Activated CD4-positive, CD25-positive, alpha-beta regulatory T cell treated with anti-CD3 and anti-CD28 coated beads, Interleukin-2, amount 50 U/mL, for 16 hours (primary cell): ENCODE measurements at regions not wholly inside any gene's neighbourhood (a gene's known extent, or its start where the extent isn't known, plus 50 kb on each side); places are given as distances from the start of the nearest gene placed in this dataset.
"Not testable (repeated sequence)": the region's sequence is repeated elsewhere in the genome, so short reads cannot be mapped to it uniquely, and the experiment has no call there.

Source experiments
- DNase-seq: peaks from one replicate; pipeline ENCODE4 v3.0.0-alpha.2; 2020; ENCODE audit warnings: low read depth, low spot score

DNA sequence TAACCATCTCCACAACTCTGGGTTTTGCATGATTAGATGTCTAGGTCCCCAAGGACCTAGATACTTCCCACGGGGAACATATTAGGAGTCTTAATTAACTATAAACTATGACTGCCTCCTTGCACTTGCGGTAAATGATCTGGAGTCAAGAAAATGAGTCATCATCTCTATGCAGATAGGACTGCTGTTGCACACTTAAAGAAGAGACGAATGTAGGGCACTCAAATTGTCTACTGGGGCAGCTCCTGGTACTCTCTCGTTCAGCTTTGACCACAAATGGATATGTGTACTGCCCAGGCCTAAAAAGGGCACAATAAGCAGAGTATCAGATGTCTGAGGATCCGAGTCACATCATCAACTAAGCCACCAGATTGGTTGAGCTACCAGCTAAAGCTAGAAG, 1783.4 kb upstream of the AGA start:
- no peak for DNase-seq

DNA sequence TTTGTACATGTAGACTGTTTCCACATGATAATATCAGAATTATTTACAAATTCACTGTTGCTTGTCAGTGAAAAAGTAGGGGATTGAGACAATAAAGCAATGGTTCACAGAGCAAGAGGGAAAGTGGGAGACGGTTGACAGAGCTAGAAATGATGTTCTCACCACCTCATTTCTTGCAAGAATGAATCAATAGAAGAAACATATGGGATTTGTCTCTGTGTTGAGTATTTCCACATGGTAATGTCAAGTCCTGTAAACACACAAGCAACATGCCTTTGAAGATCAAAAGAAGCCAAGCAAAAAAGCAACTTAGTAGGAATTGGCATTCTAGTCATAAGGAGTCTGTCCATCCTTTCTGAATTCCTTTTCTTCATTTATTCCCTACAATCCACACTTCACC, 1806.6 kb upstream of the AGA start:
- DNase-seq: no peak

DNA sequence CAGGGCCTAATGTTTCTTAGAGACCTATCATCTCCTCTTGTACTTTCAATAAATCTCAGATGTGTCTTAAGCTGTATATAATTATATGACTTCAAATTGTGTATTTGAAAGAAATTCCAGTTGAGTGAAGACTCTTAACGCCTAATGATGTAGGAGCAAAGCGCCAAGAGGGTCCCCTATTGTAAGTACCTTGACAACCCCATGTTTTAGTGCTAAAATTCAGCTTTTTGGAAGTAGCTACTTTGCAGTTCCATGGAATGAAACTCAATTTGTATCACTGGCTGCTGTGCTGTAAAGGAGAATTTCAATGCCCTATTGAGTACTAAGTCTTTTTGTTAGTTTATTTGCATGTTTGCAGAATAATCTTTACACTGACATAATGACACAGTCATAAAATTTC, 1826.6 kb upstream of the AGA start:
- DNase-seq: no peak

DNA sequence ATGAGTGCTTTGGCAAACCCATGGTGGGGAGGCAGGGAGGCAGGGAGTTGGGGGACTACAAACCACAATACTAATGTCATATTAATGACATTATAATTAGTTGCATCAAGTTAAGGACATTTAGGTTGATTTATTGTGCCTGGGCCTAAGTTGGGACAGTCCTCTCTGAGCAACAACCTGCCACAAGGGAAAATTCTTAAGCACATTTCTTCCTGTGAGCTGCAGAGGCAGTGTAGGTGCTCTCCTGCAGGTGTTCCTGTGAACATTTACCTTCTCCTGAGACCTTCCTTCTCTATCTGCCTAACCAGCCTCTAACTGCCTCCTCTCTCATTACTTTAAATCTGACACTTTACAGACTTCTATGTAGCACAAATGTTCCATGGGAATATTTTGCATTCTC, 1830.0 kb upstream of the AGA start:
- no peak for DNase-seq

DNA sequence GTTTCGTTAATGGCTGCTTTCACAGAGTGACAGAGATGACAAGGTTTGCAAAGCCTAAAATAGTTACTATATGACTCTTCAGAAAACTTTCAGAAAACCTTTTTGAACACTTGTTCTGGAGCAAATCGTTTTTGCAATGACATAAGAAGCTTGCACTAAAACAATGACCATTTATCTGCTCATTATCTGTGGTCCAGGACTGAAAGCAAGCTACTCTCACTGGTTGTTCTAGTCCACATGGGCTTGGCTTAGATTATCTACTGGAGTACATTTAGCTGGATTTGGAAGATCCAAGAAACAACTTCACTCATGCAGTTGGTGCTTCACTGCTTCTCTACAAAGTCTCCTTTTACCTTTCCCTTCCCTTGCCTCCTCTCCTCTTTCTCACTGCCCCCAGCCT, 1836.4 kb upstream of the AGA start:
- DNase-seq: no peak

DNA sequence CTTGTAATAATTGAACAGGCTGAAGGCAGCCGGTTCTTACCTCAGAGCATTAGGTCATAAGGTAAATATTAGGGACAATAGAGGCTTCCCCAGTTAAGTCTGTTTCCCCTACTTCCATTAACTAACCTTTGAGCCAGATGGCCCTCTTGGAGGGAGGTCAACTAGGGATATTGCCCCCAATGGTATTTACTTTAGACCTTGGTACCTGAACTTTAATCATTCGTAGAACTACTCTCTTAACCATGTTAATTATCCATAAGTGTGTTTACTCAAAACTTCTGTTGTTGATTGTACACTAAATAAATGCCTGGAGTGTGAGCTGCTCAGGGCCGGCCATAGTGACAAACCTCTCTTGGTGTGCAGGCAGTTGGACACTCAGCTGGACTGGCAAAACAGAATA, 1843.5 kb upstream of the AGA start:
- DNase-seq: no peak

DNA sequence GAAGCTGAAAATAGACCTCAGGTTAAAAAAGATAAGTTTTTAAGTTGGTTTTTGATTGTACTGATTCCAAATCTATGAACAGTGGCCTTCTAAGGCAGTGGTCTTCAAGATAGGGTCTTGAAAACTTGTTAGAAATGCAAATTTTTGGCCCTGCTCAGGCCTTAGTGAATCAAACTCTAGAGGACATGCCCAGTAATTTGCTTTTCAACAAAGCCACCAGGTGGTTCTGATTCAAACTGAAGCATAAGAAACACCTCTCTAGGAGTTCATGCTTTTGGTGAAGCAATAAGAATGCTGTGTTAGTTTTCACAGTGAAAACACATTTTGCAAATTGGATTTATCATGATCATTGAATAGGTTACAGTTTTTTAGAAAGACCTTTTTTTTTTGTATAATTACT, 1849.4 kb upstream of the AGA start:
- no peak for DNase-seq

DNA sequence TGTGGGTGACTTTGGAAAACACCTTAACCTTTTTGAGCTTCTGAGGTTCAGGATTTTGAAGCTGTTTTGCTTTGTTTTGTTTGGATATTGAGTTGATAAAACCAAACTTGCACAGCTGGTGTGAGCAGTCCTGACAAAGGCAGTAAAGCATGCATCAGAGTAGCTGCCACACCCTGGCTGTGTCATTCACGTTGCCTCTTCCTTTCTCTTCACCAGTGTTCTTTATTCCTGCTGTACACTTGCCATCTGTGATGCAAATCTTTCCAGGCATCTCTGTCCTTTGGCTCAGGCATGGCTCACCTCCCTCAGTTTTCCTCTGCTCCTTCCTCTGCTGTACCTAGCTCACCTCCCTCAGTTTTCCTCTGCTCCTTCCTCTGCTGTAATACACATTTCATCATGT, 1850.2 kb upstream of the AGA start:
- DNase-seq: no peak

DNA sequence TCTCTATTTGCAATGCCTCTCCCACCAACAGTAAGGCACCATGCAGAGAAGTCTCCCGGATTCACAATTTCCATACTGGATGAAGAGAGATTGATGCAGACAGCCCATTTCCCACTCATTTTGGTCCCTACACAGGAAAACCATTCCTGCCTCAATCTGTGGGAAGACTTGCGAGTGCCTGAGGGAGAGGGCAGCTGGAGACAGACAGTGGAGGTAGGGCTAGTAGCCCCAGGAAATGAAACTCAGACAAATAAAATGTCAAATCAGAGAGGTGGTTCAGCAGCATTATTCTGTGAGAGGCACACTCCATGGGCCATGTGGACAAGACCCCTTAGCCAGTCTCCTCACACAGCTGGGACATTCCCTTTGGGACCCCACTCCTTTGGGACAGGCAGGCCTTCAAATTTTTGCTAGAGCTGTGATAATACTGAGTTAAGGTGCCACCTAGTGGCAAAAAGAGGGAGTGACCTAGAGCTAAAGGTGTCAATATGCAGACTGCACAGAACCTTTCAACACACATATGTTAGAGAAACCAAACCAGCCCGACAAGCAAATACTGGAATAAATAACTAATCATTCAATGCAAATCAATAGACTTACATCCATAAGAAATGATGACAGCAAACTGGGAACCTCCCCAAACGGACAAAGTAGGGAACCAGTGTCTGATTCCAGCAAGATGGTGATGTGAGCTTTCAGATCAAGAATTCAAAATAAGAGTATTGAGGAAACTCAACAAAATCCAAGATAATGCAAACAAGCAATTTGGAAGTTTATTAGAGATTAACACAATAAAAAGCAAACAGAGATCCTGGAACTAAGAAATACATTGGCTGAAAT, 1865.3 kb upstream of the AGA start:
- DNase-seq: no peak

DNA sequence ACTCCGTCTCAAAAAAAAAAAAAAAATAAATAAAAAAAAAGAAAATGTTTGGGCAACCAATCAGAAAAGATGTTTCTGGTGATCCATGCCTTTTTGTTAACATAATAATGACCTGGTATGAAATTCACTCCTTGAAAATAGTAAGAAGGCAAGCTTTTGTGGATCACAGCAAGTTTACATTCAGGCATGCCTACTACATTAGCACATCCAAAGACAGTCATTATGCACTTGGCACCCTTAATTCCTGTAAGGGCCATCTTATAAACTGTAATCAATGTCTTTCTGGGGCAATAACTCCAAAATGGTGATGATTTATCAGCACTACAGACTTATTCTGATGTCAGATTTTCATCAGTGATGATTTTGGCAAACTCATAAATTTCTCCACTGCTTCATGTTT, 1871.6 kb upstream of the AGA start:
- DNase-seq: no peak

DNA sequence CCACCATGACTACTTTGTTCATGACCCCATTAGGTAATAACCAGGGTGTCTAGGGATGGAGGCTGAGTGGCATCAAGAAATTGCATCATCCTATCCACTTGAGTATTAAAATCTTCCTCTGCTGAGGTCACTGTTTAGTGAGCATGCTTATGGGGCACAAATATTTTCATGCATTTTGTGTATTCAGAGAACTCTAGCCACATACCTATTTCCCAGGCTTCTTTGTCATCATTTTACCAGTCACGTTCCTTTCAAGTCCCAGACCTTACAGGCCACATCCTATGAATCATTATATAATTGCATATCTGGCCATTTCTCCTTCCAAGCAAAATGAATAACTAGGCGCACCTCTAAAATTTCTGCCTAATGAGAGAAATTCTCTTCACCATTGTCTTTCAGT, 1882.9 kb upstream of the AGA start:
- no peak for DNase-seq

DNA sequence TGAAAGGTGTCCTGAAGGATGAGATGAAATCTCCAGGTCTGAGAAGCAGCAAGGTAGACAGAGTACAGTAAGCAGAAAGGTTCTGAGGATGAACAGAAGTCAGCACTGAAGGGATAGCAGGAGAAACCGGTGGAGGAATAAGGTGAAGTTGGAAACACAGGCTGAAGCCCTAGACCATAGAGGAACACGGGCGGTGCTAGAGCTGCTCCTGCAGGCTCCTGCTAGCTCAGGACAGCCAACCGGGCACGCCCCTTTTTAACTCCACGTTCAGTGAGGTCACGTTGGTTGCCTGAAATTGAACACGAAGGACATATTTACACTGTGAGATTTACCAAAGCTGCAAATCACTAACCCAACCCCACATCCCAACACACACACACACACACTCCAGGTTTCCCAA, 1886.4 kb upstream of the AGA start:
- DNase-seq: no peak

DNA sequence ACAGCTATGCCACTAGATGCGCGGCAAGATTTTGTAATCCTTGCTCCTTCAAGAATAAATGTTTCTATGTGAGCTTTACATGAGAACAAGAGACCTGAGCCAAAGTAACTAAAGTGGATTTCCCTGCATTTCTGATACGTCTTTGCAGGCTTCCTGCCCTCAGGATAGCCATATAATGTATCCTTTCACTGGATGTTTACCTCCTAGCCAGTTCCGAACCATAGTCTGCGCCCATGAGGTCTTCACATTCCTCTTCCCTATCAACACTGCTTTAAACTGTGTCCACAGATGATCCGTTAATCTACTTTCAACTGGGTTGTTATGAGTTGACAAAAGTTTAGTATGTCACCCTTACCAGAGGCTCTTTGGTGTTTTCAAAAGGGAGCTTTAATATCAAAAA, 1889.1 kb upstream of the AGA start:
- DNase-seq: no peak

DNA sequence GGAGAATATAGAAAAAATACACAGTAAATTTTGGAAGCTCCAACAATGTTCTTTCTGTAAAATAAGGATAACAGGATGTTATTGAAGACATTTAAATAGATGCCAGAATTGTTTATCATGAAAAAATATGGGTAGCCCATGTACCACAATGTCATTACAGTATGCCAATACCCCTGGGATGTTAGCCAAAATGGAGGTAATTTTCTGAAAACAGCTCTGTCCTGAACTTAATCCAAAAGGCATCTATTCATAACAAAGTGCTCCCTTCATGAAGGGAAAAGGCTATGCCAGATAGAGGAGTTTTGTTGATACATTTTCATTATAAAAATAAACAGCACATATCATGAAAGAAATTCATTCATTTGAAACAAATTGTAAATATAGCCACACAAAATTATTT, 1902.6 kb upstream of the AGA start:
- no peak for DNase-seq

DNA sequence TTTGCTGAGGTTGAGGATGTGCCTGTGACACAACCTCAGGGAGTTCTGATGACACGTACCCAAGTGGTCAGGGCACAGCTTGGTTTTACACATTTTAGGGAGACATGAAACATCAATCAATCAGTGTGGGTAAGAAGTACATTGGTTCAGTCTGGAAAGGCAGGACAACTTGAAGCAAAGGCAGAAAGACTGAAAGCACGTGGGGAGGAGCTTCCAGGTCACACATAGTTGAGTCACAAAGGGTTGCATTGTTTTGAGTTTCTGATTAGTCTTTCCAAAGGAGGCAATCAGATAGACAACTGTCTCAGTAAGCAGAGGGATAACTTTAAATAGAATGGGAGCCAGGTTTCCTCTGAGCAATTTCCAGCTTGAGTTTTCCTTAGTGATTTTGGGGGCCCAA, 1910.0 kb upstream of the AGA start:
- no peak for DNase-seq

DNA sequence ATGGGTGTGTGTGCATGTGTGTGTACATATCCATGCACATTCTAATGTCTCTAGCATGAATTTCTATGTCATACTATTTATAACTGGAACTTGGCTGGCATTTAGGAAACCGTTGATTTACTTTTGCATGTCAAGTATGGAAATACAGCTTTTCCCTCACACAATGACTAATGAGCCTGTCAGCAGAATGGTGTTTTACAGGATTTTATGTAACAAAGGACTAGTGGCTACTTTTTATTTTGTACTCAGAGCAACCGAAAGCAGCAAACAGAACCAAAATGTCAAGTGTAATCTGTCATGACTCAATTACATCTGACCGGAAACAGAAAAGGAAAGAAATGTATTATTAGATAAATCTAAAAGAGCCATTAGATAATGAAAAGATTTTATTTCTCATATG, 1911.5 kb upstream of the AGA start:
- no peak for DNase-seq

DNA sequence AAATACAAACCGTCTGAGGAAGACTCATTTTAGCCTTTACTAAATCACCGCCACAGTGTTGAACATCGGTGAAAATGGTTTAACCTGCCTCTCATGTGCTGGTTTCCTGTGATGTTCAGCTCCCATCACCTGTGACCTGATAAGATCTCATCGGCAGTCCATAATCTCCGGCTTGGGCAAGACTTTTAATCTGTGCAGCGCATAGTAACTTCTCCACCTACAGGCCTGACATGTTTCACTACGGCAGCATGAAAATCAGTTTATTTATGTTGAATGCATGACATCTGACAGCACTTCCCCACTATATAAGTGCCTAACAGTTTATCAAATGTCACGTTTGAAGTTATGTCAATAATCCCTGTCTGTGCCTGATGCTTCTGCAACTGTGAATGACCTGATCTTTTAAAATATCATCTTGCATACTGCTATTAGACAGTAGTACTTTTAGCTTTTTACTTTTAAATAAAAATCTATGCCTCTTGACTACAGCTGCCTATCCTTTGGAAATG, 1919.8 kb upstream of the AGA start:
- no peak for DNase-seq

DNA sequence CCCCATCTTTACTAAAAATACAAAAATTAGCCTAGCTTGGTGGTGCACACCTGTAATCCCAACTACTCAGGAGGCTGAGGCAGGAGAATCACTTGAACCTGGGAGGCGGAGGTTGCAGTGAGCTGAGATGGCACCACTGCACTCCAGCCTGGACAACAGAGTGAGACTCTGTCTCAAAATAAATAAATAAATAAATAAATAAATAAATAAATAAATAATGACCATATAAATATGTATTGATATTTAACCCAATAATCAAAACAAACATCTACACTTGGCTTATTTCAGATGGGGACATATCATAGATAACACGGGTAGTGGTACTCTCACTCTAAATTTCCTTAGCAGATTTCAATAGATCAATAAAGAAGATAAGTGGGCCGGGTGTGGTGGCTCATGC, 1923.7 kb upstream of the AGA start:
- not testable (repeated sequence) for DNase-seq

DNA sequence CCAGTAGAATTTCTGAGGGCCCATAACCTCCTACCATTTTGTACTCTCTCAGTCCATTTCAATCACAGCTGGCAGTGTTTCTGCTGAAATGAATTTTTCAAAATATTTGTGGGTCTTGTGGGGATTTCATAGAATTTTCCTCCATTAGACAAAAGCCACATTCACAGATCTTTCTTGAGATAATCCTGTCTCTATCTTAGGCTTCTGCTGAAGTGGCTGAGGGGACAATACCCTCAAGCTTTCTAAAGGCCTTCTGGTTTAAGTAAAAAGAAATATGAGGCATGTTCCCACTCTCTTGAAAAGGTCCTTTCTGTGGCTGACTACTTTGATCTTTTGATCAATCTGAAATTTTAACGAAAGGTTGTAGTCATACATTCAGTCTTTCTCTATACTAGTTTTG, 1930.0 kb upstream of the AGA start:
- no peak for DNase-seq

DNA sequence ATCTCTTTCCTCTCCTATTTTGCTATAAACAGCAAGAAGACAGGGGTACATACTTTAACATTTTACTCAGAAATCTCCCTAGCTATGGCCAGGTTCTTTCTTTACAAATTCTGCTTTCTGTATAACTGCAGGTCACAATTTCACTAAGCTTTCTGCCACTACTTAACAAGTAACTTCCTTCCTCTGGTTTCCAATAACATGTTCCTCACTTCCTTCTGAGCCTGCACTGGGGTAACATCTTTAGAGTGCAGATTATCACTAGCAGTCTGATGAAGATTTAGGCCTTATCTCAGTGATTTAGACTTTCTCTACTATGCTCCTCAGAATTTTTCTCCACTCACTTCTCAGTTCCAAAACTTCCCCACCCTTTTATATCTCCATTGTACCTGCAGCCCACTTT, 1930.5 kb upstream of the AGA start:
- no peak for DNase-seq

DNA sequence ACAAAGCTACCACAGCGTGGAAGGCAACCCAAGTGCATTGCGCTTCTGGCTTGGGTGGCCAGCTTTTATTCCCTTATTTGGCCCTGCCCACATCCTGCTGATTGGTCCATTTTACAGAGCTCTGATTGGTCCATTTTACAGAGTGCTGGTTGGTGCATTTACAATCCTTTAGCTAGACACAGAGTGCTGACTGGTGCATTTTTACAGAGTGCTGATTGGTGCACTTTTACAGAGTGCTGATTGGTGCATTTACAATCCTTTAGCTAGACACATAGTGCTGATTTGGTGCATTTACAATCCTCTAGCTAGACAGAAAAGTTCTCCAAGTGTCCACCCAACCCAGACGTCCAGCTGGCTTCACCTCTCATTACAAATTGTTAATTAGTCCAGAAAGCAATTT, 1936.6 kb upstream of the AGA start:
- not testable (repeated sequence) for DNase-seq

DNA sequence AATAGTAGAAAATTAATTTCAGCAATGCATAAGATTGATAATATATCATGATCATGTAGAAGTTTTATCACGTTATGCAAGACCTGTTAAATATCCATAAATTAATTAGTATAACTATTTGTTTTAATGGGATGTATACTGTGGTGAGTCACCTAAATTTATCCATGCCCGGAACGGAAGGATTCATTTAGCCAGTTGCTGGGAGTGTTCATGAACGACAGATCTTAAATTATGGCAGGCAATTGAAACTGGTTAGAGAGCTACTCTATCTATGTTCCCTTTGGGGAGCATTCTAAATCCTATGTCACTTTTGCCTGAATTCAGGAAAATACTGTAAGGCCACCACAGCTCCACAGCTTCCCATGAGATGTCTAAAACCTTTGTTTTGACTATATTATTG, 1950.5 kb upstream of the AGA start:
- no peak for DNase-seq

DNA sequence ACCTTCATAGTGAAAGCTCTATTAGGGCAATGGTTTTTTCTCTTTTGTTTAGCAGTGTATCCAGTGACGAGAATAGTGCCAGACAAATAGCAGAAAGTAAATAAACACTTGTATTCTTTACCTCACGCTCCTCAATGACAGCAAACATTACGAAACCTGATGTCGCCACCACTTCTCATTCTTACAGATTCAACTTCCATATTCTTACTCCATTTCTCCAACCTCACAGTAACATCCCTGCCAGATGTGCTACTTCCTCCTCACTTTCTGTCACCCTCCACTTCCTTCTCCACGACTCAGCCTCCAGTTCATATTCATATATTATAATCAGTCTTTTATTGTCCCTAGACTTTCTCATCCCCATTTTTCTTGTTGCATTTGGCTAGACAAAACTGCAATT, 1956.2 kb upstream of the AGA start:
- DNase-seq: no peak
